PC-9 (cell line): ENCODE measurements at regions not wholly inside any gene's neighbourhood (a gene's known extent, or its start where the extent isn't known, plus 50 kb on each side); places are given as distances from the start of the nearest gene placed in this dataset.

ENCODE experiments used
- BruUV-seq: library from RNA; stranded (reverse); fragments of 400-500 nt; replicated peaks from 2 replicates; lab custom pipeline; 2021; lab: Mats Ljungman, UMichigan
- CTCF ChIA-PET: fragments of 300-600 bp; sonication (Branson Sonifier 250); formaldehyde crosslinking; loops from one replicate; lab custom pipeline; 2022; ENCODE audit warnings: antibody characterized with exemption; lab: Charles Lee
- POLR2A ChIA-PET: fragments of 300-600 bp; sonication (Branson Sonifier 250); formaldehyde crosslinking; loops from one replicate; lab custom pipeline; 2022; ENCODE audit warnings: antibody characterized with exemption; ENCODE audit not compliant: unreplicated experiment; lab: Charles Lee
- DNase-seq, 2 experiments: peaks; one replicate each; pipeline versions ENCODE4 v3.0.0 to v3.0.0-alpha.2; 2015 to 2022; ENCODE audit warnings: mixed read lengths in 1 of 2
- H2AFZ ChIP-seq: fragments of 200-600 bp; sonication (generic); 2 replicates; pipeline ENCODE4 v1.8.1; 2017; ENCODE audit warnings: antibody characterized with exemption
- H3F3A ChIP-seq: fragments of 200-600 bp; sonication (generic); 2 replicates; pipeline ENCODE4 v1.8.1; 2017; ENCODE audit warnings: antibody characterized with exemption, mild to moderate bottlenecking, low read depth; ENCODE audit not compliant: insufficient read depth
- H3K27ac ChIP-seq: fragments of 200-600 bp; sonication (generic); 2 replicates; pipeline ENCODE4 v1.6.1; 2016; ENCODE audit warnings: mixed run types
- H3K27me3 ChIP-seq: fragments of 200-600 bp; sonication (generic); 2 replicates; pipeline ENCODE4 v1.6.1; 2016; ENCODE audit warnings: low read depth, mixed run types; ENCODE audit not compliant: insufficient read depth
- H3K36me3 ChIP-seq: fragments of 200-600 bp; sonication (generic); 2 replicates; pipeline ENCODE4 v1.6.1; 2016; ENCODE audit warnings: low read depth, mixed run types
- H3K4me1 ChIP-seq: fragments of 200-600 bp; sonication (generic); replicated peaks from 2 replicates; pipeline ENCODE4 v1.6.1; 2016; ENCODE audit warnings: mixed run types; ENCODE audit not compliant: insufficient read depth
- H3K4me2 ChIP-seq: fragments of 200-600 bp; sonication (generic); 2 replicates; pipeline ENCODE4 v1.6.1; 2017; ENCODE audit warnings: mixed run types
- H3K4me3 ChIP-seq: fragments of 200-600 bp; sonication (generic); 2 replicates; pipeline ENCODE4 v1.6.1; 2016; ENCODE audit warnings: mixed run types
- H3K79me2 ChIP-seq: fragments of 200-600 bp; sonication (generic); 2 replicates; pipeline ENCODE4 v1.6.1; 2017; ENCODE audit warnings: low read depth, mixed run types
- H3K9me2 ChIP-seq: fragments of 200-600 bp; sonication (generic); 2 replicates; pipeline ENCODE4 v1.8.1; 2017; ENCODE audit warnings: mild to moderate bottlenecking; ENCODE audit not compliant: insufficient read depth
- H3K9me3 ChIP-seq: fragments of 200-600 bp; sonication (generic); 2 replicates; pipeline ENCODE4 v1.8.1; 2016; ENCODE audit warnings: low read depth; ENCODE audit not compliant: insufficient read depth
- H4K20me1 ChIP-seq: fragments of 200-600 bp; sonication (generic); 2 replicates; pipeline ENCODE4 v1.8.1; 2017; ENCODE audit not compliant: insufficient read depth
- EZH2 ChIP-seq: fragments of 200-600 bp; sonication (generic); IDR thresholded peaks from 2 replicates; pipeline ENCODE4 v1.8.0; 2017; ENCODE audit warnings: antibody characterized with exemption, low read depth
- intact Hi-C: fragments of 100-400 bp; cut with micrococcal nuclease; formaldehyde crosslinking; loops from one replicate; pipeline ENCODE4 v1.10.0; 2022; ENCODE audit not compliant: unreplicated experiment
- TF ChIP-seq, protein P1 (sequence below): fragments of 200-600 bp; sonication (generic); conservative IDR thresholded peaks from 2 replicates; pipeline ENCODE4 v1.6.1; 2017; ENCODE audit warnings: mixed run types, antibody characterized with exemption, mild to moderate bottlenecking, moderate library complexity

DNA sequence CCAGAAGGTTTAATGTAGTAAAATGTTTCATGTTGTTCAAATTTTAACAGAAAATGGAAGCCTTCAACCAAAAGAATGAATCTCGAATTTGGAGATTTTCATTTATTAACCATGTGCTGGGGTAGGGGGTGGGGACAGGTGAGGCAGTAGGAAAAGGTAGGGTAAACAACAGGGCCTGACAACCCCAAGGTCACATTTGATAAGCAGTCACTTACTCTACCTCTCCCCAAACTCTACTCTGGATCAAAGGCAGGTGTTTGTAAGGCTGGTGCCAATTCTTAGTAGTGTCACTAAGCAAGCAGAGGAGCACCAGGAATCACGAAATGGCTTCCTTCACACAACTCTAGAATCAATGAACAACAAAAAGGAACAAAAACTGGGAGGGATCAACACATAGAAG, 138.0 kb downstream of the ZFAND4 start:
- Histone ChIP-seq H3K36me3 (no peaks in the 10 kb centered on the region), H3K79me2 (no peaks in the 10 kb centered on the region), H3K27me3 (no peaks in the 10 kb centered on the region), H4K20me1 (no peaks in the 10 kb centered on the region), H3K4me3 (no peak overlapping the region), H3K4me2 (no peak overlapping the region), H3F3A (no peaks in the 10 kb centered on the region), H3K9me3 (no peaks in the 10 kb centered on the region), H3K4me1 (no peaks in the 10 kb centered on the region), H2AFZ (no peak overlapping the region), H3K27ac (no peak overlapping the region), H3K9me2 (no peaks in the 10 kb centered on the region)
- intact Hi-C loops, result no loop called here
- no peak for DNase-seq
- ChIA-PET CTCF (no interaction called here), POLR2A (no interaction called here)
- BruUV-seq, result no TSS peak
- TF ChIP-seq EZH2, result no peak
- TF ChIP-seq, protein P1, sequence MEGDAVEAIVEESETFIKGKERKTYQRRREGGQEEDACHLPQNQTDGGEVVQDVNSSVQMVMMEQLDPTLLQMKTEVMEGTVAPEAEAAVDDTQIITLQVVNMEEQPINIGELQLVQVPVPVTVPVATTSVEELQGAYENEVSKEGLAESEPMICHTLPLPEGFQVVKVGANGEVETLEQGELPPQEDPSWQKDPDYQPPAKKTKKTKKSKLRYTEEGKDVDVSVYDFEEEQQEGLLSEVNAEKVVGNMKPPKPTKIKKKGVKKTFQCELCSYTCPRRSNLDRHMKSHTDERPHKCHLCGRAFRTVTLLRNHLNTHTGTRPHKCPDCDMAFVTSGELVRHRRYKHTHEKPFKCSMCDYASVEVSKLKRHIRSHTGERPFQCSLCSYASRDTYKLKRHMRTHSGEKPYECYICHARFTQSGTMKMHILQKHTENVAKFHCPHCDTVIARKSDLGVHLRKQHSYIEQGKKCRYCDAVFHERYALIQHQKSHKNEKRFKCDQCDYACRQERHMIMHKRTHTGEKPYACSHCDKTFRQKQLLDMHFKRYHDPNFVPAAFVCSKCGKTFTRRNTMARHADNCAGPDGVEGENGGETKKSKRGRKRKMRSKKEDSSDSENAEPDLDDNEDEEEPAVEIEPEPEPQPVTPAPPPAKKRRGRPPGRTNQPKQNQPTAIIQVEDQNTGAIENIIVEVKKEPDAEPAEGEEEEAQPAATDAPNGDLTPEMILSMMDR, result no peak

DNA sequence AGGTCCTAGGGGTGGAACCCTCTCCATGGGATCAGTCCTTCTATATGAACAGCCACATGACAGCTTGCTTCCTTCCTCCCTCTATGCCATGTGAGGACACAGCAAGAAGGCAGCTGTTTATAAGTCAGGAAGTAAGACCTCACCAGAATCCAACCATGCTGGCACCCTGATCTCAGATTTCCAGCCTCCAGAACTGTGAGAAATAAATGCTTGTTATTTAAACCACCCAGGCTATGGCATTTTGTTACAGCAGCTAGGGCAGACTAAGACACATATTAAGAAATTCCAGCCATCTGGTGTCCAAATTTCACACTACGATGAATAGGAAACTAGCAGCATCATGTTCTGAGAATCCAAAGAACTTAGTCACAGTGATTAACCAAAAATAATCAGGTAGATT, 140.1 kb downstream of the ZFAND4 start:
- no peaks in the 10 kb centered on the region for H3K79me2 ChIP-seq
- H4K20me1 ChIP-seq, result no peaks in the 10 kb centered on the region; the same call in 1 of the 2 replicates
- no peak overlapping the region for H3K27ac ChIP-seq
- TF ChIP-seq EZH2, result no peak
- TF ChIP-seq, protein P1, result no peak
- no peaks in the 10 kb centered on the region for H3K9me3 ChIP-seq
- H3K36me3 ChIP-seq, result no peaks in the 10 kb centered on the region
- H3F3A ChIP-seq, result no peaks in the 10 kb centered on the region
- H3K4me2 ChIP-seq, result no peak overlapping the region
- POLR2A ChIA-PET, result no interaction called here
- DNase-seq, result no peak
- H3K4me1 ChIP-seq, result no peaks in the 10 kb centered on the region
- H3K4me3 ChIP-seq, result no peak overlapping the region
- no TSS peak for BruUV-seq
- intact Hi-C loops, result no loop called here
- no peaks in the 10 kb centered on the region for H3K27me3 ChIP-seq
- no peaks in the 10 kb centered on the region for H3K9me2 ChIP-seq
- CTCF ChIA-PET, result no interaction called here
- H2AFZ ChIP-seq, result no peak overlapping the region

DNA sequence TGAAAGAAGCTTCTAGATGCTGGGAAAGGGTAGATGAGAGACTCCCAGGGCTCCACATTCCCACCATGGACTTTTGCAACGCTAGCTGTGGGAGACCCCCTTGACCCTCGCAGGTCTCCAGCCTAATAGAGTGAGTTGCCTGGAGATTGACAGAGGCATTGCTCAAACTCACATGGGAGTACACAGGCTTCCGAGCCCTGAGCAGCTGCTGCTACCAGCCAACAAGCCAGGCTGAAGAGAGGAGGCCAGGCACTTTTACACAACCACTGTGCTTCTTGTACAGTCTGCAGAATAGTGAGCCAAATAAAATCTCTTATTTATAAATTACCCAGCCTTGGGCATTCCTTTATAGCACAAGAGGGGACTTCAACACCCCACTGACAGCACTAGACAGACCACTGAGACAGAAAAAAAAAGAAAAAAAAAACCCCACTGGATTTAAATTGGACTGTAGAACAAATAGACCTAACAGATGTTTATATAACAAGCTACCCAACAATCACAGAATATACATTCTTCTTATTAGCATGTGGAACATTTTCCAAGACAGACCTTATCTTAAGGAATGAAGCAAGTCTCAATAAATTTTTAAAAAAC, 146.2 kb downstream of the ZFAND4 start:
- Histone ChIP-seq H3K4me3 (no peak overlapping the region), H2AFZ (no peak overlapping the region), H3K4me1 (no peaks in the 10 kb centered on the region), H3K9me2 (no peaks in the 10 kb centered on the region), H4K20me1 (no peaks in the 10 kb centered on the region; the same call in 1 of the 2 replicates), H3K79me2 (no peaks in the 10 kb centered on the region), H3K4me2 (no peak overlapping the region), H3F3A (no peaks in the 10 kb centered on the region), H3K27ac (no peak overlapping the region), H3K36me3 (no peaks in the 10 kb centered on the region), H3K9me3 (no peaks in the 10 kb centered on the region), H3K27me3 (no peaks in the 10 kb centered on the region)
- TF ChIP-seq, protein P1, result no peak
- no peak for TF ChIP-seq EZH2
- no peak for DNase-seq
- ChIA-PET POLR2A (no interaction called here), CTCF (no interaction called here)
- no TSS peak for BruUV-seq
- intact Hi-C loops, result no loop called here
